CD4-positive, CD25-positive, alpha-beta regulatory T cell (primary cell): ENCODE measurements at regions not wholly inside any gene's neighbourhood (a gene's known extent, or its start where the extent isn't known, plus 50 kb on each side); places are given as distances from the start of the nearest gene placed in this dataset.
A peak's percentile ranks its signal among the peaks of the same experiment; 100 is the strongest.
"Not testable (repeated sequence)": the region's sequence is repeated elsewhere in the genome, so short reads cannot be mapped to it uniquely, and the experiment has no call there.

Experiments
- ATAC-seq, 2 donors: fragments of 150-1000 bp; cut with Tn5 transposase; one replicate each; pipeline ENCODE4 v1.10.0; 2021; ENCODE audit warnings: low read depth in 2 of 2, moderate number of reproducible peaks in 2 of 2, moderate library complexity in 1 of 2
- DNase-seq, 3 donors: peaks; one replicate each; pipeline versions ENCODE4 v3.0.0 to v3.0.0-alpha.2; 2012 to 2022; ENCODE audit warnings: mixed read lengths in 1 of 3
- H3K27ac ChIP-seq: one replicate; pipeline ENCODE4 v1.7.0; 2013; ENCODE audit warnings: mild to moderate bottlenecking, low read length; ENCODE audit not compliant: insufficient read depth, poor library complexity, severe bottlenecking
- H3K27me3 ChIP-seq: one replicate; pipeline ENCODE4 v1.7.0; 2013; ENCODE audit warnings: low read length; ENCODE audit not compliant: control insufficient read depth, insufficient read depth
- H3K36me3 ChIP-seq: one replicate; pipeline ENCODE4 v1.7.0; 2013; ENCODE audit warnings: mild to moderate bottlenecking, low read length, moderate library complexity; ENCODE audit not compliant: control insufficient read depth, insufficient read depth
- H3K4me1 ChIP-seq: 2 replicates; pipeline ENCODE4 v1.7.0; 2013; ENCODE audit warnings: mild to moderate bottlenecking, low read length; ENCODE audit not compliant: insufficient read depth, control insufficient read depth, poor library complexity, severe bottlenecking
- H3K4me3 ChIP-seq: one replicate; pipeline ENCODE4 v1.7.0; 2013; ENCODE audit warnings: low read depth, mild to moderate bottlenecking, low read length, moderate library complexity
- H3K9me3 ChIP-seq, 2 experiments: 1 replicate in 1 of 2; 2 replicates in 1 of 2; pipeline ENCODE4 v1.7.0; 2013; ENCODE audit warnings: low read length in 2 of 2, mild to moderate bottlenecking in 1 of 2, moderate library complexity in 1 of 2; ENCODE audit not compliant: control insufficient read depth in 2 of 2
- H3K27ac Mint-ChIP-seq, 3 donors: one replicate each; pipeline ENCODE4 v1.8.0; 2020 to 2022; ENCODE audit warnings: mild to moderate bottlenecking in 3 of 3, mixed read lengths in 3 of 3, moderate library complexity in 2 of 3
- H3K27me3 Mint-ChIP-seq: one replicate; pipeline ENCODE4 v1.8.0; 2022; ENCODE audit warnings: mild to moderate bottlenecking, mixed read lengths
- H3K36me3 Mint-ChIP-seq: one replicate; pipeline ENCODE4 v1.8.0; 2020; ENCODE audit warnings: mixed read lengths
- H3K4me1 Mint-ChIP-seq, 4 donors: one replicate each; pipeline ENCODE4 v1.8.0; 2020 to 2022; ENCODE audit warnings: mixed read lengths in 4 of 4, mild to moderate bottlenecking in 1 of 4
- H3K4me3 Mint-ChIP-seq, 4 donors: one replicate each; pipeline ENCODE4 v1.8.0; 2020 to 2022; ENCODE audit warnings: mild to moderate bottlenecking in 4 of 4, mixed read lengths in 4 of 4, moderate library complexity in 3 of 4
- H3K9me3 Mint-ChIP-seq, 7 donors: one replicate each; pipeline ENCODE4 v1.8.0; 2020 to 2022; ENCODE audit warnings: mixed read lengths in 7 of 7, mild to moderate bottlenecking in 3 of 7, moderate library complexity in 2 of 7

GRCh38 chr12:131511391-131511802 lies 199.5 kb upstream of the SFSWAP start:
- no peaks in the 10 kb centered on the region for H3K27me3 ChIP-seq
- DNase-seq (peak in 2 of 3 donors; percentile 17 to 72), ATAC-seq (peak; percentile 80 to 85)
- no peaks in the 10 kb centered on the region for H3K9me3 ChIP-seq
- no peak overlapping the region for H3K4me3 ChIP-seq
- Mint-ChIP-seq H3K27me3 (peaks cover 8% of the 10 kb centered on the region), H3K4me1 (peaks cover 5 to 19% (median 9%) of the 10 kb centered on the region in 4 donors), H3K36me3 (no peaks in the 10 kb centered on the region), H3K9me3 (peaks cover 0 to 11% (median 5%) of the 10 kb centered on the region in 7 donors), H3K4me3 (no peak overlapping the region), H3K27ac (peak overlapping the region in 1 of 3 donors; percentile 81)
- peaks cover 11% of the 10 kb centered on the region for H3K4me1 ChIP-seq
- H3K27ac ChIP-seq, result peak overlapping the region; percentile 8
- no peaks in the 10 kb centered on the region for H3K36me3 ChIP-seq

GRCh38 chr12:131511803-131512561 lies 198.9 kb upstream of the SFSWAP start:
- peaks cover 11% of the 10 kb centered on the region for H3K4me1 ChIP-seq
- no peaks in the 10 kb centered on the region for H3K36me3 ChIP-seq
- ATAC-seq (no peak), DNase-seq (no peak)
- no peaks in the 10 kb centered on the region for H3K9me3 ChIP-seq
- H3K27ac Mint-ChIP-seq, result peak overlapping the region in 1 of 3 donors; percentile 55
- peaks cover 5 to 19% (median 9%) of the 10 kb centered on the region in 4 donors for H3K4me1 Mint-ChIP-seq
- peaks cover 10% of the 10 kb centered on the region for H3K27me3 Mint-ChIP-seq
- H3K36me3 Mint-ChIP-seq, result no peaks in the 10 kb centered on the region
- H3K27me3 ChIP-seq, result no peaks in the 10 kb centered on the region
- peak overlapping the region; percentile 8 for H3K27ac ChIP-seq
- no peak overlapping the region for H3K4me3 Mint-ChIP-seq
- peaks cover 0 to 15% (median 8%) of the 10 kb centered on the region in 7 donors for H3K9me3 Mint-ChIP-seq
- H3K4me3 ChIP-seq, result no peak overlapping the region

GRCh38 chr12:131513606-131514005 lies 197.3 kb upstream of the SFSWAP start:
- no peaks in the 10 kb centered on the region for H3K36me3 ChIP-seq
- H3K27me3 ChIP-seq, result peaks cover 2% of the 10 kb centered on the region
- Mint-ChIP-seq H3K27me3 (peaks cover 14% of the 10 kb centered on the region), H3K4me3 (no peak overlapping the region), H3K27ac (peak overlapping the region in 1 of 3 donors; percentile 80), H3K9me3 (peaks cover 0 to 25% (median 8%) of the 10 kb centered on the region in 7 donors), H3K4me1 (peaks cover 5 to 19% (median 9%) of the 10 kb centered on the region in 4 donors), H3K36me3 (no peaks in the 10 kb centered on the region)
- no peak overlapping the region for H3K27ac ChIP-seq
- ATAC-seq (no peak), DNase-seq (no peak)
- peaks cover 11% of the 10 kb centered on the region for H3K4me1 ChIP-seq
- H3K4me3 ChIP-seq, result no peak overlapping the region
- H3K9me3 ChIP-seq, result peaks cover 6 to 9% of the 10 kb centered on the region in 2 experiments

- not testable (repeated sequence) for H3K4me3 Mint-ChIP-seq, H3K27ac ChIP-seq, H3K27me3 ChIP-seq, H3K4me1 Mint-ChIP-seq, H3K36me3 ChIP-seq, H3K27ac Mint-ChIP-seq, H3K4me3 ChIP-seq, ATAC-seq, H3K9me3 ChIP-seq, DNase-seq, H3K36me3 Mint-ChIP-seq, H3K4me1 ChIP-seq
- Mint-ChIP-seq H3K27me3 (peaks cover 14% of the 10 kb centered on the region), H3K9me3 (peaks cover 0 to 19% (median 5%) of the 10 kb centered on the region in 7 donors)
Measured at GRCh38 chr12:131520553-131520952, 190.3 kb upstream of the SFSWAP start.

- Mint-ChIP-seq H3K27ac (no peak overlapping the region), H3K4me3 (no peak overlapping the region), H3K27me3 (peaks cover 9% of the 10 kb centered on the region), H3K4me1 (no peaks in the 10 kb centered on the region), H3K9me3 (peaks cover 0 to 16% (median 2%) of the 10 kb centered on the region in 7 donors), H3K36me3 (no peaks in the 10 kb centered on the region)
- DNase-seq (no peak), ATAC-seq (no peak)
- Histone ChIP-seq H3K4me1 (no peaks in the 10 kb centered on the region), H3K36me3 (no peaks in the 10 kb centered on the region), H3K4me3 (no peak overlapping the region), H3K9me3 (peaks cover 6 to 9% of the 10 kb centered on the region in 2 experiments), H3K27ac (no peak overlapping the region), H3K27me3 (peaks cover 5% of the 10 kb centered on the region)
Measured at GRCh38 chr12:131521326-131521725, 189.6 kb upstream of the SFSWAP start.

GRCh38 chr12:131525795-131526508 lies 184.9 kb upstream of the SFSWAP start:
- H3K27ac Mint-ChIP-seq, result no peak overlapping the region
- H3K27me3 Mint-ChIP-seq, result peaks cover 6% of the 10 kb centered on the region
- Histone ChIP-seq H3K27ac (no peak overlapping the region), H3K9me3 (no peaks in the 10 kb centered on the region), H3K36me3 (no peaks in the 10 kb centered on the region), H3K27me3 (no peaks in the 10 kb centered on the region), H3K4me3 (no peak overlapping the region), H3K4me1 (no peaks in the 10 kb centered on the region)
- H3K4me1 Mint-ChIP-seq, result peaks cover 0 to 2% (median 0%) of the 10 kb centered on the region in 4 donors
- ATAC-seq, result no peak
- no peaks in the 10 kb centered on the region for H3K36me3 Mint-ChIP-seq
- DNase-seq, result no peak
- no peak overlapping the region for H3K4me3 Mint-ChIP-seq
- H3K9me3 Mint-ChIP-seq, result peaks cover 0 to 1% (median 0%) of the 10 kb centered on the region in 7 donors

GRCh38 chr12:131527092-131527491 lies 183.8 kb upstream of the SFSWAP start:
- Histone ChIP-seq H3K4me3 (no peak overlapping the region), H3K27me3 (no peaks in the 10 kb centered on the region), H3K27ac (no peak overlapping the region), H3K36me3 (no peaks in the 10 kb centered on the region), H3K9me3 (no peaks in the 10 kb centered on the region), H3K4me1 (no peaks in the 10 kb centered on the region)
- Mint-ChIP-seq H3K4me3 (no peak overlapping the region), H3K27me3 (peaks cover 6% of the 10 kb centered on the region), H3K27ac (no peak overlapping the region), H3K36me3 (no peaks in the 10 kb centered on the region), H3K4me1 (peaks cover 0 to 2% (median 0%) of the 10 kb centered on the region in 4 donors), H3K9me3 (no peaks in the 10 kb centered on the region)
- ATAC-seq (no peak), DNase-seq (no peak)
